ENCODE measurements at regions not wholly inside any gene's neighbourhood (a gene's known extent, or its start where the extent isn't known, plus 50 kb on each side); places are given as distances from the start of the nearest gene placed in this dataset.

DNA sequence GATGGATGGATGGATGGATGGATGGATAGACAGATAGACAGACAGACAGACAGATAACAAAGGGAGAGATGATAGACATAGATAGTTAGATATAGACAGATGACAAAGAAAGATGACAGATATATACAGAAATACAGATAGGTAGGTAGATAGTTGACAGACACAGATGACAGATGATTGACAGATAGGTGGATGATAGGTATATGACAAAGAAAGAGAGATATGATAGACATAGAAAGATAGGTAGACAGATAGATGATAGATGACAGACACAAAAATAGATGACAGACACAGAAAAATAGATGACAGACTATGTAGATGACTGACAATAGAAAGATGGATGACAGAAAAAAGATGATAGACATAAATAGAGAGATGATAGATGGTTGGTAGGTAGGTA lies 200.0 kb upstream of the TAS2R1 start:
- no peak for TF ChIP-seq EZH2phosphoT487 (IDR thresholded peaks at IDR 0.05; ENCODE audit: insufficient read depth, low read depth)
- no peak for TF ChIP-seq EZH2 (IDR thresholded peaks at IDR 0.05; ENCODE audit: insufficient read depth, poor library complexity, severe bottlenecking)

Data from GM23248 (cell line).